WERI-Rb-1 (cell line): ENCODE measurements at regions not wholly inside any gene's neighbourhood (a gene's known extent, or its start where the extent isn't known, plus 50 kb on each side); places are given as distances from the start of the nearest gene placed in this dataset.

ENCODE experiments used
- DNase-seq: peaks from one replicate; pipeline ENCODE4 v3.0.0-alpha.2; 2020
- H3K27ac ChIP-seq: fragments of 250-450 bp; sonication (Bioruptor Pico); 2 replicates; pipeline ENCODE4 v1.5.1; 2020; ENCODE audit warnings: mild to moderate bottlenecking, moderate library complexity
- H3K27me3 ChIP-seq: fragments of 250-450 bp; sonication (Bioruptor Pico); 2 replicates; pipeline ENCODE4 v1.5.1; 2021; ENCODE audit warnings: mild to moderate bottlenecking, low read depth, moderate library complexity; ENCODE audit not compliant: insufficient read depth, severe bottlenecking
- H3K36me3 ChIP-seq: fragments of 250-450 bp; sonication (Bioruptor Pico); 2 replicates; pipeline ENCODE4 v1.5.1; 2020; ENCODE audit warnings: mild to moderate bottlenecking, moderate library complexity
- H3K4me3 ChIP-seq: 2 replicates; pipeline ENCODE4 v1.5.1; 2011; ENCODE audit warnings: low read depth, mild to moderate bottlenecking, control low read depth, low read length
- H3K9me3 ChIP-seq: fragments of 250-450 bp; sonication (Bioruptor Pico); 2 replicates; pipeline ENCODE4 v1.5.1; 2021; ENCODE audit warnings: mild to moderate bottlenecking, moderate library complexity; ENCODE audit not compliant: severe bottlenecking
- TF ChIP-seq, protein P1 (sequence below): IDR thresholded peaks from 2 replicates; pipeline ENCODE4 v1.5.1; 2011; ENCODE audit warnings: low read depth, mild to moderate bottlenecking, control low read depth, inconsistent platforms, low read length

DNA sequence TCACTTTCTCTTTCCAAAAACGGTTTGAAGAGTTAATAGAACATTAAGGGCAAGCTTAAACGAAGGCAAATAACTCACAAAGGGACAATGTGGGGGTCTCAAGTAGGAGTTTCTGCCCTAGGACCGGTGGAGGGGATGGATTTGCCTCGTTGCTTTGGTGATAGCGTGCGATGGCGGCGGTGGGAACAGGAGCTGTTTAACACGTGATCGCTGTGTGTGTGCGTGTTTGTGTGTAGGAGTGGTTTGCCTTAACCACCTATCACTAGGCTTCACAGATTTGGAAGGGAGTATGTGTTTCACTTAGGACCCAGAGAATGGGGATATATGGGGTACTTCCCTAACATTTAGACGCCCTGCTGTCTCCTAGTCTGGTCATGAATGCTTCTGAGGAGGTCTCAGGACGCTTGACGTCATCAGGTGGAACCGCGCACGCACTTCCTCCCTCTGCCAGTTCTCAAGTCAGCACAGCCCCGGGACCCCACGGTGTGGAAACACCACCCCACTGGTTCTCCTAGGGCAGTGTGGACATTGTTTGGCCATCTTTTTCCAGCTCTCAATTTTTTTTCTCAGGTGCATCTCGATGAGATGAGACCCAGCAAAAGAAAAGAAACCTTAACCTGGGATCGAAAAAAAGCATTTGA, 231.2 kb downstream of the ATP23 start:
- Histone ChIP-seq H3K4me3 (no peak overlapping the region), H3K27ac (no peak overlapping the region), H3K9me3 (no peaks in the 10 kb centered on the region), H3K36me3 (no peaks in the 10 kb centered on the region), H3K27me3 (no peaks in the 10 kb centered on the region)
- DNase-seq, result no peak
- TF ChIP-seq, protein P1, sequence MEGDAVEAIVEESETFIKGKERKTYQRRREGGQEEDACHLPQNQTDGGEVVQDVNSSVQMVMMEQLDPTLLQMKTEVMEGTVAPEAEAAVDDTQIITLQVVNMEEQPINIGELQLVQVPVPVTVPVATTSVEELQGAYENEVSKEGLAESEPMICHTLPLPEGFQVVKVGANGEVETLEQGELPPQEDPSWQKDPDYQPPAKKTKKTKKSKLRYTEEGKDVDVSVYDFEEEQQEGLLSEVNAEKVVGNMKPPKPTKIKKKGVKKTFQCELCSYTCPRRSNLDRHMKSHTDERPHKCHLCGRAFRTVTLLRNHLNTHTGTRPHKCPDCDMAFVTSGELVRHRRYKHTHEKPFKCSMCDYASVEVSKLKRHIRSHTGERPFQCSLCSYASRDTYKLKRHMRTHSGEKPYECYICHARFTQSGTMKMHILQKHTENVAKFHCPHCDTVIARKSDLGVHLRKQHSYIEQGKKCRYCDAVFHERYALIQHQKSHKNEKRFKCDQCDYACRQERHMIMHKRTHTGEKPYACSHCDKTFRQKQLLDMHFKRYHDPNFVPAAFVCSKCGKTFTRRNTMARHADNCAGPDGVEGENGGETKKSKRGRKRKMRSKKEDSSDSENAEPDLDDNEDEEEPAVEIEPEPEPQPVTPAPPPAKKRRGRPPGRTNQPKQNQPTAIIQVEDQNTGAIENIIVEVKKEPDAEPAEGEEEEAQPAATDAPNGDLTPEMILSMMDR, result no peak

- no peak for DNase-seq
- H3K9me3 ChIP-seq, result no peaks in the 10 kb centered on the region
Measured at GRCh38 chr12:58174316-58174715, 232.9 kb downstream of the ATP23 start.

GRCh38 chr12:58176296-58176869, 235.0 kb downstream of the ATP23 start:
- TF ChIP-seq, protein P1, result peak; percentile 69
- DNase-seq, result peak; percentile 75
- no peak overlapping the region for H3K27ac ChIP-seq

More at GRCh38 chr12:58174316-58174715, 232.9 kb downstream of the ATP23 start:
- H3K27me3 ChIP-seq, result no peaks in the 10 kb centered on the region
- no peaks in the 10 kb centered on the region for H3K36me3 ChIP-seq
- H3K4me3 ChIP-seq, result no peak overlapping the region
- no peak overlapping the region for H3K27ac ChIP-seq
- TF ChIP-seq, protein P1, result no peak

DNA sequence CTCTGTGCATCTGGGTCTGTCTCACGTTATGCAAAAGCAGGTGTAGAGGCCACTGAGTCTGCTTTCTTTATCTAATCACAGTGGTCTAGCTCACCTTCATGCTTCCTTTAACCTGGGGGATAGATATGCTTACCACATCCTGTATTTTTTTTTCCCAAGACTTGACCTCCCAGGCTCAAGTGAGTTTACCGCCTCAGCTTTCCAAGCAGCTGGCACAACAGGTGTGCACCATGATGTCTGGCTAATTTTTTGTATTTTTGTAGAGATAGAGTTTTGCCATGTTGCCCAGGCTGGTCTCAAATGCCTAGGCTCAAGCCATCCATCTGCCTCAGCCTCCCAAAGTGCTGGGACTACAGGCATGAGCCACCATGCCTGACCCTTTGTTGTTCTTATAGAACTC, 236.0 kb downstream of the ATP23 start:
- TF ChIP-seq, protein P1, result no peak
- no peak overlapping the region for H3K4me3 ChIP-seq
- no peak overlapping the region for H3K27ac ChIP-seq
- no peaks in the 10 kb centered on the region for H3K36me3 ChIP-seq
- no peak for DNase-seq
- no peaks in the 10 kb centered on the region for H3K9me3 ChIP-seq
- no peaks in the 10 kb centered on the region for H3K27me3 ChIP-seq

More at GRCh38 chr12:58176296-58176869, 235.0 kb downstream of the ATP23 start:
- Histone ChIP-seq H3K9me3 (no peaks in the 10 kb centered on the region), H3K36me3 (no peaks in the 10 kb centered on the region), H3K4me3 (no peak overlapping the region), H3K27me3 (no peaks in the 10 kb centered on the region)

DNA sequence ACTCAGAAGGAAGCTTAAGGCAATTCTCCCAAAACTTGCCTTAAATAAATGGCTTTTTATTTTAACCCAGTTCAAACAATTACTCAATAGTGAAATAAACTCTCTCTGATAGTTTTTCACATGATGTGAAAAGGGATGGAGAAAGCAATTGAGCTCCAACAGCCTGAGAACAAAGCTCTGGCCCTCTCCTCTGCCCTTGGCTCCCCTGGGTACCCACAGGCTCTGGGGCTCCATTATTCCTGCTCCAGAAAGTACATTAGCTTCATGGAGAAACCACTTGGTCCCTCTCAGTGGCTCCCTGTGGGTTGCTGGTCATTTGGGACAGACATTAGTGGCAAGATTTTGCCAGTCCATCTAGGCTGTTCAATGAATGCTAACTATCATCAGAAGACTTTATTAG, 242.8 kb downstream of the ATP23 start:
- peaks cover 7% of the 10 kb centered on the region for H3K9me3 ChIP-seq
- TF ChIP-seq, protein P1, result no peak
- no peak overlapping the region for H3K27ac ChIP-seq
- DNase-seq, result no peak
- H3K36me3 ChIP-seq, result no peaks in the 10 kb centered on the region
- H3K4me3 ChIP-seq, result no peak overlapping the region
- no peaks in the 10 kb centered on the region for H3K27me3 ChIP-seq
